HCT116 (cell line): ENCODE measurements at regions not wholly inside any gene's neighbourhood (a gene's known extent, or its start where the extent isn't known, plus 50 kb on each side); places are given as distances from the start of the nearest gene placed in this dataset.

Experiments used
- ATAC-seq: fragments of 200-7000 bp; cut with Tn5 transposase; 2 replicates; pipeline ENCODE4 v1.9.1; 2020; ENCODE audit warnings: mild to moderate bottlenecking, moderate library complexity
- BruUV-seq: library from RNA; stranded (reverse); fragments of 400-500 nt; replicated peaks from 2 replicates; lab custom pipeline; 2021; lab: Mats Ljungman, UMichigan
- CTCF ChIA-PET: fragments of 300-600 bp; sonication (Branson Sonifier 250); formaldehyde crosslinking; loops from one replicate; lab custom pipeline; 2021; ENCODE audit warnings: antibody characterized with exemption; lab: Charles Lee
- POLR2A ChIA-PET: fragments of 300-600, 350-600 bp; sonication (Branson Sonifier 250); formaldehyde crosslinking; loops from one replicate; lab custom pipeline; 2021; ENCODE audit warnings: antibody characterized with exemption; lab: Charles Lee
- RAD21 ChIA-PET, 2 experiments: fragments of 300-600 bp; sonication (Branson Sonifier 250); formaldehyde crosslinking; loops; one replicate each; lab custom pipeline; 2023; ENCODE audit warnings: low total read pairs in 2 of 2; ENCODE audit not compliant: uncharacterized antibody in 2 of 2, unreplicated experiment in 2 of 2, low non-redundant PET in 1 of 2; lab: Charles Lee
- DNase-seq: peaks from one replicate; pipeline ENCODE4 v3.0.0-alpha.2; 2010; ENCODE audit warnings: low read depth, low spot score
- H2AFZ ChIP-seq: fragments of 200-600 bp; shearing (Covaris generic), sonication (generic); 2 replicates; pipeline ENCODE4 v1.6.1; 2017; ENCODE audit warnings: low read depth, mixed run types, mixed read lengths, antibody characterized with exemption, low read length; ENCODE audit not compliant: poor library complexity, severe bottlenecking
- H3K27ac ChIP-seq: 2 replicates; pipeline ENCODE4 v1.5.1; 2012; ENCODE audit warnings: low read depth, low read length
- H3K27me3 ChIP-seq: fragments of 200-600 bp; sonication (generic); 2 replicates; pipeline ENCODE4 v1.6.1; 2016; ENCODE audit warnings: mixed run types, low read length, mixed read lengths; ENCODE audit not compliant: insufficient read depth
- H3K36me3 ChIP-seq, 2 experiments: fragments of 200-500 bp in 1 of 2; fragments of 200-600 bp in 1 of 2; sonication (Bioruptor generic) in 1 of 2; sonication (generic) in 1 of 2; 2 replicates each; pipeline versions ENCODE4 v1.5.1 to v1.6.1; 2014 to 2016; ENCODE audit warnings: low read length in 2 of 2, inconsistent platforms in 1 of 2, mixed read lengths in 1 of 2, mixed run types in 1 of 2; ENCODE audit not compliant: insufficient read depth in 2 of 2, control insufficient read depth in 1 of 2
- H3K4me1 ChIP-seq, 2 experiments: fragments of 200-600 bp in 1 of 2; sonication (generic) in 1 of 2; 2 replicates each; pipeline versions ENCODE4 v1.5.1 to v1.6.1; 2012 to 2017; ENCODE audit warnings: low read length in 2 of 2, inconsistent platforms in 1 of 2, mild to moderate bottlenecking in 1 of 2, mixed read lengths in 1 of 2, mixed run types in 1 of 2, moderate library complexity in 1 of 2; ENCODE audit not compliant: insufficient read depth in 2 of 2, control insufficient read depth in 1 of 2
- H3K4me2 ChIP-seq: fragments of 200-600 bp; sonication (generic); 2 replicates; pipeline ENCODE4 v1.6.1; 2017; ENCODE audit warnings: mixed run types, low read length, mixed read lengths
- H3K4me3 ChIP-seq, 2 experiments: fragments of 200-600 bp in 1 of 2; sonication (generic) in 1 of 2; replicated peaks in 1 of 2; 2 replicates each; pipeline ENCODE4 v1.5.1; 2011 to 2016; ENCODE audit warnings: low read length in 2 of 2, control low read depth in 1 of 2, low read depth in 1 of 2, mild to moderate bottlenecking in 1 of 2, mixed read lengths in 1 of 2, mixed run types in 1 of 2
- H3K79me2 ChIP-seq: fragments of 200-600 bp; sonication (generic); 2 replicates; pipeline ENCODE4 v1.6.1; 2017; ENCODE audit warnings: mild to moderate bottlenecking, mixed run types, low read length, moderate library complexity, mixed read lengths; ENCODE audit not compliant: insufficient read depth
- H3K9ac ChIP-seq: fragments of 200-600 bp; sonication (generic); 2 replicates; pipeline ENCODE4 v1.6.1; 2016; ENCODE audit warnings: low read length, mixed read lengths
- H3K9me2 ChIP-seq: fragments of 200-600 bp; sonication (generic), shearing (Covaris generic); 2 replicates; pipeline ENCODE4 v1.6.1; 2017; ENCODE audit warnings: mixed run types, mild to moderate bottlenecking, moderate library complexity; ENCODE audit not compliant: insufficient read depth
- H3K9me3 ChIP-seq, 2 experiments: fragments of 200-500 bp in 1 of 2; fragments of 200-600 bp in 1 of 2; sonication (Bioruptor generic) in 1 of 2; sonication (generic) in 1 of 2; 2 replicates each; pipeline ENCODE4 v1.6.1; 2014 to 2017; ENCODE audit warnings: low read length in 2 of 2, mixed read lengths in 2 of 2, inconsistent platforms in 1 of 2, low read depth in 1 of 2, mild to moderate bottlenecking in 1 of 2, mixed run types in 1 of 2, moderate library complexity in 1 of 2; ENCODE audit not compliant: control insufficient read depth in 1 of 2, insufficient read depth in 1 of 2
- H4K20me1 ChIP-seq: fragments of 200-600 bp; sonication (generic), shearing (Covaris generic); 2 replicates; pipeline ENCODE4 v1.6.1; 2017; ENCODE audit warnings: mixed run types, mild to moderate bottlenecking, moderate library complexity; ENCODE audit not compliant: insufficient read depth
- ATF3 ChIP-seq: IDR thresholded peaks from 2 replicates; pipeline ENCODE4 v1.6.1; 2012
- CEBPB ChIP-seq: IDR thresholded peaks from 2 replicates; pipeline ENCODE4 v1.6.1; 2012; ENCODE audit warnings: low read depth
- EGR1 ChIP-seq: IDR thresholded peaks from 2 replicates; pipeline ENCODE4 v1.6.1; 2012; ENCODE audit warnings: low read depth
- ELF1 ChIP-seq: IDR thresholded peaks from 2 replicates; pipeline ENCODE4 v1.6.1; 2012; ENCODE audit warnings: low read depth, borderline replicate concordance
- EZH2 ChIP-seq: fragments of 200-600 bp; sonication (generic); IDR thresholded peaks from 2 replicates; pipeline ENCODE4 v1.6.1; 2017; ENCODE audit warnings: antibody characterized with exemption, mixed run types
- EZH2phosphoT487 ChIP-seq: fragments of 200-600 bp; IDR thresholded peaks from 2 replicates; pipeline ENCODE4 v1.6.1; 2018; ENCODE audit warnings: antibody characterized with exemption, borderline replicate concordance
- JUND ChIP-seq: IDR thresholded peaks from 2 replicates; pipeline ENCODE4 v1.6.1; 2012
- MAX ChIP-seq: IDR thresholded peaks from 2 replicates; pipeline ENCODE4 v1.6.1; 2012
- POLR2A ChIP-seq: IDR thresholded peaks from 2 replicates; pipeline ENCODE4 v1.7.0; 2011; ENCODE audit warnings: borderline replicate concordance; ENCODE audit not compliant: insufficient read depth, insufficient read length; ENCODE audit errors: extremely low read depth
- RAD21 ChIP-seq: IDR thresholded peaks from 2 replicates; pipeline ENCODE4 v1.6.1; 2012; ENCODE audit warnings: low read depth, mild to moderate bottlenecking
- SIN3A ChIP-seq: IDR thresholded peaks from 2 replicates; pipeline ENCODE4 v1.6.1; 2012; ENCODE audit warnings: low read depth
- SP1 ChIP-seq: IDR thresholded peaks from 2 replicates; pipeline ENCODE4 v1.6.1; 2012; ENCODE audit warnings: low read depth
- TCF7L2 ChIP-seq: IDR thresholded peaks from 2 replicates; pipeline ENCODE4 v1.7.0; 2011; ENCODE audit warnings: borderline replicate concordance, inconsistent platforms; ENCODE audit not compliant: insufficient read depth, insufficient read length; ENCODE audit errors: extremely low read depth
- ZBTB33 ChIP-seq: IDR thresholded peaks from 2 replicates; pipeline ENCODE4 v1.6.1; 2011; ENCODE audit warnings: mild to moderate bottlenecking, low read length, moderate library complexity; ENCODE audit not compliant: insufficient replicate concordance; ENCODE audit errors: extremely low read depth
- ZFX ChIP-seq: fragments of 450-650 bp; IDR thresholded peaks from 2 replicates; pipeline ENCODE4 v1.6.1; 2017
- ZNF274 ChIP-seq: fragments of 200-500 bp; sonication (Bioruptor generic); IDR thresholded peaks from 2 replicates; pipeline ENCODE4 v1.6.1; 2014; ENCODE audit warnings: mild to moderate bottlenecking, low read depth, low read length, inconsistent platforms
- intact Hi-C: fragments of 100-400 bp; cut with micrococcal nuclease; formaldehyde crosslinking; loops from 2 replicates; pipeline ENCODE4 v1.10.0; 2022

- no peaks in the 10 kb centered on the region for H3K27me3 ChIP-seq
- no peak overlapping the region for H2AFZ ChIP-seq
- RAD21 ChIA-PET, result no interaction called here
- no peak overlapping the region for H3K9ac ChIP-seq
- ATAC-seq (0 out of 2 replicates have a peak, but pooled peaks have one; percentile 5), DNase-seq (no peak)
- H3K9me3 ChIP-seq, result no peaks in the 10 kb centered on the region
- H3K4me1 ChIP-seq, result no peaks in the 10 kb centered on the region
- H3K79me2 ChIP-seq, result peaks cover 14% of the 10 kb centered on the region
- H3K36me3 ChIP-seq, result peaks cover 0 to 7% of the 10 kb centered on the region in 2 experiments; a peak in 1 of 4 replicates
- H3K4me3 ChIP-seq, result no peak overlapping the region
- CTCF ChIA-PET, result interaction anchor here (1.6 kb wide), 1 partner anchor 170 kb away, joined by 6 read pairs; no protein-coding TSS in a partner anchor
- H4K20me1 ChIP-seq, result peaks cover 10% of the 10 kb centered on the region; the same call in 1 of the 2 replicates
- intact Hi-C loops, result no loop called here
- no peak overlapping the region for H3K4me2 ChIP-seq
- POLR2A ChIA-PET, result no interaction called here
- TF ChIP-seq SP1, result no peak
- TF ChIP-seq EGR1, result no peak
- TF ChIP-seq EZH2phosphoT487, result no peak
- TF ChIP-seq JUND, result no peak
- no peak for TF ChIP-seq TCF7L2
- TF ChIP-seq MAX, result no peak
- TF ChIP-seq CEBPB, result no peak
- no TSS peak for BruUV-seq
- no peak overlapping the region for H3K27ac ChIP-seq
- no peaks in the 10 kb centered on the region for H3K9me2 ChIP-seq
Measured at GRCh38 chr9:94183240-94183999, 75.7 kb upstream of the ZNF169 start.

- Histone ChIP-seq H3K9ac (no peak overlapping the region), H3K36me3 (no peaks in the 10 kb centered on the region), H3K4me2 (no peak overlapping the region), H3K27me3 (no peaks in the 10 kb centered on the region), H2AFZ (no peak overlapping the region), H4K20me1 (no peaks in the 10 kb centered on the region), H3K4me3 (no peak overlapping the region), H3K27ac (no peak overlapping the region), H3K9me3 (peaks cover 0 to 7% of the 10 kb centered on the region in 2 experiments; a peak in 1 of 4 replicates), H3K9me2 (no peaks in the 10 kb centered on the region), H3K79me2 (no peaks in the 10 kb centered on the region), H3K4me1 (no peaks in the 10 kb centered on the region)
- ChIA-PET CTCF (no interaction called here), POLR2A (no interaction called here), RAD21 (no interaction called here)
- ATAC-seq (no peak), DNase-seq (no peak)
- intact Hi-C loops, result no loop called here
- BruUV-seq, result no TSS peak
- TF ChIP-seq MAX (no peak), ATF3 (no peak), SIN3A (no peak), ZBTB33 (no peak), POLR2A (no peak), RAD21 (no peak), ZNF274 (no peak), EZH2 (no peak), ELF1 (no peak), ZFX (no peak), CEBPB (no peak), EZH2phosphoT487 (no peak)
Measured at GRCh38 chr9:94188246-94188645, 70.9 kb upstream of the ZNF169 start.
